GM18499 (cell line): ENCODE measurements at regions not wholly inside any gene's neighbourhood (a gene's known extent, or its start where the extent isn't known, plus 50 kb on each side); places are given as distances from the start of the nearest gene placed in this dataset.
"Not testable (repeated sequence)": the region's sequence is repeated elsewhere in the genome, so short reads cannot be mapped to it uniquely, and the experiment has no call there.

Experiments used
- ATAC-seq: cut with Tn5 transposase; IDR thresholded peaks from one replicate; pipeline ENCODE4 v1.9.1; 2021; ENCODE audit warnings: moderate number of reproducible peaks; ENCODE audit not compliant: insufficient read depth, unreplicated experiment

DNA sequence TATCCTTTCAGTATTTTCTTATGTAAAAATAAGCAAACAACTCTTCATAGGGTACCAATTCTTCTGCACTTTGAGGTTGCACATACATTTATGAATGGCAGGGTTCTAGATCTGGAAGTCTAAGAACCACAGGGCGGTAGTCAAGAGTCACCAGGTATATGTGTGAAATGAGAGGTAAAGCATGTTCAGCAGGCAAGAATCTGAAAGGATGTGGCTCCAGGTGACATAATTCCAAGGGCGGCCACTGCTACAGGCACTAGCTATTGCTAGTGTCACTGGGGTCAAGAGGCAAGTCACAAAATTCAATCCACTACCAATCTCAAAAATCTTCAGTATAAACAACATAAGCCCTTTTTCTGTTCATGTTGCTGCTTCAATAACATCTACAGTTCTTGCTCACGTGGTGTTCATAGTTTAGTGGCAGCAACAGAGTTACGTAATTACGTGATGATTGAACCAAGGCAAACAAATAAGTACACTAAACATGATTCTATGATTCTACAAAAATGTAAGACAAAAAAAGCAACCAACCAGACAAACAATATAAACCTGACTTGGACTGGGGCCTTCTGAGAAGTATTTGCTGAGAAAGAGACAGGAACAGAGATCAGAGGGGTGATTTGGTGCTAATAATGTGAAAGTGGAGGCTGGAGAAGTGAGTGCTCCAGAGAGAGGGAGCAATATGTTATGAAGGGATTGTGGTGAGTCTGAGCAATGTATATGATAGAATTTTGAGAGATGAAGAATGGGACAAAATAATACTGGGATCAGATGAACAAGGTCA, 101.7 kb downstream of the NAA11 start:
- no peak for ATAC-seq

DNA sequence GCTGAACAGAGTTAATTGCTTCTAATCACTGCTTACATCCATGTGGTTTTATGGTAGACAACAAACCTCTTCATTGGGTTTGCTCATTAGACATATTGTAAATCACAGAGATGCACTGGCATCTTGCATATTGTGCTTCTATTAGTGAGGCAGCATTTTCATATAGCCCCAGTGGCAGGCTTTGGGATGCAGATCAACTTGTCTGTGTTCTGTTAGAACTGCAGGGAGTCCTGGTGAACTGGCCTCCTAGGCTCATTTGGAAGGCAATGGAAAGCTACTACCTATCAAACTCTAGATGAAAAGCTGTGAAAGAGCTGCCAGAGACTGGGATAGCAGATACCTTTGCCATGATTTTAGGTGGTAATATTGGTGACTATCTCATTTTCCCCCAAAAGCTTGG, 108.8 kb downstream of the NAA11 start:
- no peak for ATAC-seq

DNA sequence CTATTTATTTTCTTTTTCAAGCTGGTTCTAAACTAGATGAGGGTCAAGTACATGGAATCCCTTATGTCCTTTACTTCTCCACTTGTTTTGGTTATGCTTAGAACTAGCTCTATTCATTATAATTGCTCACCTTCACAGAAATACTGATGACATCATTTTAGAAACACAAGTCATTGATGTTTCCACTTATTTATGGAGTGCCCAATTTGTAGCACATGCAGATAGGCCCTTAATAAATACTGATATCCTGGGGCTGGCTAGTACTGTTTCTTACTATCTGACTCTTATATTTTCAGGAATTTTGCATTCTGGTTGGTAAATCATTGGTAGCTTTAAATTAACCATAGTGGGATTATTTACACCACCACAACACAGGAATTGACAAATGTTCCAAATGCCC, 112.2 kb downstream of the NAA11 start:
- no peak for ATAC-seq

DNA sequence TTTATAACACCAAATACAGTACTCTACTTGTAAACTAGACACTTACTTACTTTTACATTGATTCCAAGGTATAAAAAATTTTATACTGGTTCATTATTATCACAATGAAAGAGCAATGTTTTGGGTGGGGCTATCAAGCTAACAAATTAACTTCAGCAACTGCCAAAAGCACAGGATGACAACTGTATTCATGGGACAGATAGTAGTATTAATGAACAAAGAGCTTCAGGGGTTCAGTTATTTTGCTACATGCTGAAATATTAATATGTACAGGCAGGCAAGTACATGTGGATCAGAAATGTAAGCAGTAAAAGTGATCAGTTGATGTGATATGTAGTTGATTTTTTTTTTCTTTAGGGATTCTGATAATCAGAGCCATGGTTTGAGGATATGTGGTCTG, 112.9 kb downstream of the NAA11 start:
- no peak for ATAC-seq

DNA sequence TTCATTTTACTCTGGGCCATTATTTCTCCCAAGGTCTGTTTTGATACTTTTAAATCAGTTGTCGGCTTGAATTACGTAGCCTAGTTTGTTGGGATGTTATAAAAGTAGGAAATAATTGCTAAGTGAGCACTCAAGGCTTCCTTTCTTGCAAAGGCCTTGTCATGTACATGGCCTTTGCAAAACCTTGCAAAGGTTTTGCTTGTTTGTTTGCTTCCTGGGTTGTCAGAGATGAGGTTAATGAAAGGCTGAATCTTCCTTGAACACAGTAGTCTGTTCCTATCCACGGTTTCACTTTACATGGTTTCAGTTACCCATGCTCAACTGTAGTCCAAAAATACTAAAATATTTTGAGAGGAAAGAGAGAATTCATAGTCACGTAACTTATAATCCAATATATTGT, 113.5 kb downstream of the NAA11 start:
- no peak for ATAC-seq

DNA sequence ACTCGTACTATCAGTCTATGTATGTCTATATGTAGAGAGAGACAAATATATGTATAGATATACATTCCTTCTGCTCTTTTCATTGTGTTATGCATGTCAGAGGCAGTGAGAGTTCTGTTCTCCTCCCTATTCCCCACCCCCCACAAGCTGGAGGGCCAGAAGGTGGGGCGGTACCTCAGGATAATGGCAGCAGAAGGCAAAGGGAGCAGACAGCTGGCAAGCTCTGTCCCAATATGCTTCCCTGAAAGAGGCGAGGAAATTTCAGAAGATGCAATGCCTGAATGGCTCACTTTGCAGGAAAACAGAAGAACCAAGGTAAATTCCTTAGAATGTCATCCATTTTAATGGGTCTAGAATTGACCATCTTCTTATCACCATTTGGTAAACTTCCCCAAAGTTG, 114.4 kb downstream of the NAA11 start:
- no peak for ATAC-seq

DNA sequence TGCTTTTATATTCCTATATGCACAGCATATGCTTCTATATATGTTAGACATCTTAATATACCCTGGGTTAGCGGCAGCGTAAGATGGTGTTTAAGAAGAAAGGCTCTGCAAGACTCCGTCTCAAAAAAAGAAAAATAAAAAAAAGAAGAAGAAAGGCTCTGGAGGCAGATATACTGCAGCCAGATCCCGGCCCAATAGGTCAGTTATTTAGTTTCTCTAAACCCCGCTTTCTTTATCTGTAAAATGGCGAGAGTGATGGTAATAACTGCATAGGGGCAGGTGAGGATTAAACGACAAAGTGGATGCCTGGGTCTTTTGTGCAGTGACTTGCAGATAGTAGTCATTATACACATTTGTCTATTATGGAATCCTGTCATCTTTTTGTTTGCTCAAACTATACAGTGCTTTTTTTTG, 115.2 kb downstream of the NAA11 start:
- ATAC-seq: no peak

DNA sequence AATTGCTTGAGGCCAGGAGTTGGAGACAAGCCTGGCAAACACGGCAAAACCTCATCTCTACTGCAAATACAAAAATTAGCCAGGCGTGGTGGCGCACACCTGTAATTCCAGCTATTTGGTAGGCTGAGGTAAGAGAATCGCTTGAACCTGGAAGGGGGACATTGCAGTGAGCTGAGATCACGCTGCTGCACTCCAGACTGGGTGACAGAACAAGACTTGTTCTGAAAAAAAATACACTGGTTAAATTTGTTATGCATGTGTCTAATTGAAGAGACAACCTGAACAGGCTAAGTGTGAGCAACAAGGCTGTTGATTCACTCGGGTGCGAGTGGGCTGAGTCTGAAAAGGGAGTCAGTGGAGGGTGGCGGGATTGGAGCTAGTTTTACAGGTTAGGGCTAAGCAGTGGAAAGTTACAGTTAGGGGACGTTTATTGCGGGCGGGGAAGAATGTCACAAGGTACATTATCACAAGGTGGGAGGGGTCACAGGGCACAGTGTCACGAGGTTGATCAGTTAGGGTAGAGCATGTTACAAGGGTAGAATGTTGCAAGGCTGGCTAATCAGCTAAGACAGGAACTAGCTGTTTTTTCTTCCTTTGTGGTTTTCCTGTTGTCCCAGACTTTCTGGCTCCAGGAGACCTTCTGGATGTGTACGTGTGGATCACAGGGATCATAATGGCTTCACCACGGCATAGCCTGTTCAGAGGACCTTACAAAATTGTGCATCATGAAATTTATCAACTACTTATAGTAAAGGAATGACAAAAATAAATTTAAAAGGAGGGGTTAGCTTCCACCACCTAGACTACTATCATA, 115.8 kb downstream of the NAA11 start:
- ATAC-seq: no peak

DNA sequence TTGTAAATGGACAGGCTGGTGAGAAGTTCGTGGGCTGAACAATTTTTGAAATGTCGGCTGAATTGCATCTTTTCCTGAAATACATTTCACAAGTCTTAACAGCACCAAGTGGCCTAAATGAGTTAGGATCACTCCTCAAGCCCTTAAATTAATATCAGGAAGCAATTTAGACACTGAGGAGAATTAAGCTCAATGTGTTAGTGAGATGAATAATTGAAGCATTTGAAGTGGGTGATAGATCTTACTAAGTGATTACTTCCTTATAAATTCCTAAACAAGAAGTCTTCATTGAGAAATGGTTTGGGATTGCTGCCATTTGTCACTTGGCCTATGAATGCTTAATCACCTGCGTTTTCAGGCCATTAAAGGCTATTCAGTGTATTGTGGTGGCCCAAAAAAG, 116.8 kb downstream of the NAA11 start:
- no peak for ATAC-seq

DNA sequence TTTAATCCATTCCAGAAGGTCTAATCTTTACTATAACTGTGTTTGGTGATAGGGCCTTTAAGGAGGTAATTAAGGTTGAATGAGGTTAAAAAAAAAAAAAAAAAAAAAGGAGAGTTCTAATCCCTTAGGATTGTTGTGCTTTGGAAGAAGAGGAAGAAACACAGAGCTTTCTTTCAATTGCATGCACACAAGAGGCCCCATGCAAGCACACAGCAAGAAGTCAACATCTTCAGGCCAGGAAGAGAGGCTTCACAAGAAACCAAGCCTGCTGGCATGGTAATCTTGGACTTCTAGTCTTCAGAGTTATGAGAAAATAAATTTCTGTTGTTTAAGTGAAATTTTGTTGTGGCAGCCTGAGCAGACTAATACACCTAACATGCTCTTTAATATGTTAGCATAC, 118.6 kb downstream of the NAA11 start:
- ATAC-seq: no peak

DNA sequence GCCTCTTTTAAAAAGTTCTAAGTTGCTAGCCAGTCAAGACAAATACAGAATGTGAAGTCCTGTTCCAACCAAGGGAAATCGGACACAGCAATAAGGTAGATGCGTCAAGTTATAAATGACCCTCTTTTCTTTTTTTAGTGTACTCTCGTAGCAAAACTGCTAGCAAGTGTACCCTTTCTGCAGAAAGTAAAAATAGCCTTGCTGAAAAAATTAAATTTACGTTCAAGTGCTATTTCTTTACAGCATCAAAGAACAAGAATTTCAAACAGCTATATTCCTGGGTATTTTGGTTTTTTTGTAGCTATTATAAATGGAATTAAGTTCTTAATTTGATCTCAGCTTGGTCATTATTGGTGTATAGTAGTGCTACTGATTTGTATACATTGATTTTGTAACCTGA, 119.2 kb downstream of the NAA11 start:
- ATAC-seq: no peak

DNA sequence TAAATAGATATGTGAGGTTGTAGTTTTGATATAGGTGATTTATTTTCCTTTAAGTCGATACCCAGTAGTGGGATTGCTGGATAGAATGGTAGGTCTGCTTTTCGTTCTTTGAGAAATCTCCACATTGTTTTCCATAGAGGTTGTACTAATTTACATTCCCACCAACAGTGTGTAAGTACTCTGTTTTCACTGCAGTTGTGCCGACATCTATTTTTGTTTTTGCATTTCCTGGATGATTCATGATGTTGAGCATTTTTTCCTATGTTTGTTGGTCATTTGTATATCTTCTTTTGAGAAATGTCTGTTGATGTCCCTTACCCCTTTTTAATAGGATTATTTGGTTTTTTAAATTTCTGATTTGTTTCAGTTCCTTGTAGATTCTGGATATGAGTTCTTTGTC, 120.7 kb downstream of the NAA11 start:
- no peak for ATAC-seq

DNA sequence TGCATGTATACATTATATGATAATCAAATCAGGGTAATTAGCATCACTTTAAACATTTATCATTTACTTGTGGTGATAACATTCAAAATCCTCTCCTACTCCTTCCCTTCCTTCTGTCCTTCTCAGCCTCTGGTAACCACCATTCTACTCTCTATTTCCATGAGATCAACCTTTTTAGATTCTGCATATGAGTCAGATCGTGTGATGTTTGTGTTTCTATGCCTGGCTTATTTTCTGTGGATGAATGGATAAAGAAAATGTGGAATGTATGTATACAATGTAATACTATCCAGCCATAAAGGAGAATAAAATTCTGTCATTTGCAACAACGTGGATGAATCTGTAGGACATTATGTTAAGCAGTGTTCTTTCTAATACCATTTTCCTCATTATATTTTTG, 123.9 kb downstream of the NAA11 start:
- no peak for ATAC-seq

DNA sequence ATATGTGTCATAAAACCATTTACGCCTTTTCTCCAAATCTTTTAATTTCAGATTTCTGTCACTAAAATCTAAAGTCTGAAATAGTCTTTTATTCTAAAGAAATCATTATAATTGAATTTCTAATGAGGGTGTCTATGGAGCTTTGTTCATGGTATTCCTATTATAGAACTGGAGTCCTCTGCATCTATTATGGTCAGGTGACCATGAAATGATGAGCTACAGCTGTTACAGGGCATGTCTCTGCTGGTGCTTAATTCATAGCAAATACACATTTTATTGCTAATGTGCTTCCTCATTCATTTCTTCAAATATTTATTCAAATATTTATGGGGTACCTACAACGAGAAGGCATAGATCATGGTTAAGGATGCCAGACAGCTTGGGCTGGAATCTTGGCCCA, 126.1 kb downstream of the NAA11 start:
- ATAC-seq: no peak

DNA sequence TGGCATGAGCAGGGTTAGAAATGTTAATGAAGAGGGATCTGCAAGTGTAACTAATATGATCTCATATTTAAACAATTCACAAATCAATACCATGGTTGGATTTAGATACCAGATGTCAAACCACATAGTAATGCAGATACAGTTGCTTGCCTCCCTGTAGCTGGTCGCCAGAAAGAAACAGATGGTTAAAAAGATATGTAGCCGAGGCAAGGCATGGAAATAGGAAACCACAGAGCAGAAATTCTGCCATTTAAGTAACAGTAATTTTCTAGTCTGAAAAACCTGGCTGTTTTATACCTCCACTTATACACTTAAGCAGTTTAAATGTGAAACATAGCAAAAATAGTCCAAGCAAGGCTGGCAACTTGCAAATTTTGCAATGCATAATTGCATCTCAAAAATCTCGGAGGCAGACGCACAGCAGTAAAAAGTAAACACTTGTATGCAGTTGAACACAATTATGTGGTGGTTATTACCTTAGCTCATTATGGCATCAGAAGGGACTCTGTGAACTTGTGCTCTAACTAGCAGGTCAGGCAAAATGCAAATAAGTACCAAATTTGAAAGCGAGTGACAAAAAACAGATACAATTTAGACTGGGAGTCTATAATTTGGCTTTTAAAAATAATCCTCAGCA, 126.8 kb downstream of the NAA11 start:
- no peak for ATAC-seq

DNA sequence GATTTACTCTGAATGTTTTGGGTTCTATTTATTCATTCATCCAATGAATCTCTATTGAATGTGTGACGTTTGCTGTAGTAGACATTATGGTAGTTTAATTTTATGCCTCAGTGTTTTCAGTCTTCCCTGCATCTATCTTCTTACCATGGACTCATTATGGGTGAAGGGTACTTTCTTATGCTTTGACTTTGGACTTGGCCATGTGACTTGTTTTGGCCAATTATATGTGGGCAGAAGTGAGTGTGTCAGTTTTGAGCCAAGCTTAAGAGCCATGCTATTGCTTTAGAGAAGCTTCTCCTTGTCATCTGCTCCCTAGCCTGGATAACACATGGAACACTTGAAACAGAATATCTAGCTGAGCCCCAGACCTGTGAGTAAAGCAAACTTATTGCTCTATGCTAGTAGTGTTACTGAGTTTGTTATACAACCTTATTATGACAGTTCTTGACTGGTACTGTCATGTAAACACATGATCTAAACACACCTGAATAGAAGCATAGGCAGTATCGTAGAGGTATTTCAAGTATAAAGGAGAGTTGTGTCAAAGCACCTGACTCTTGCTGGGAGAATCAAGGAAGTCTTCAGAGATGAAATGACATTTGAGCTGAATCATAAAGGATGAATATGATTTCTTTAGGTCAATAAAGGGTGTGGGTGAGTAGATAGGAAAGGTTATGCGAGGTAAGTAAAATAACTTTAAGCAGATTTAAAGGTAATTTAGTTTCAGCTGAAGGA, 128.4 kb downstream of the NAA11 start:
- no peak for ATAC-seq

DNA sequence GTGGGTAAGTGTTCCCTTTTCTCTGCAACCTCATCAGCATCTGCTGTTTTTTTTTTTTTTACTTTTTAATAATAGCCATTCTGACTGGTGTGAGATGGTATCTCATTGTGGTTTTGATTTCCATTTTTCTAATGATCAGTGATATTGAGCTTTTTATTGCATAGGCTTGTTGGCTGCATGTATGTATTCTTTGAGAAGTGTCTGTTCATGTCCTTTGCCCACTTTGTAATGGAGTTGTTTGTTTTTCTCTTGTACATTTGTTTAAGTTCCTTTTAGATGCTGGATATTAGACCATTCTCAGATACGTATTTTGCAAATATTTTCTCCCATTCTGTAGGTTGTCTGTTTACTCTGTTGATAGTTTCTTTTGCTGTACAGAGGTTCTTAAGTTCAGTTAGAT, 134.6 kb downstream of the NAA11 start:
- ATAC-seq: not testable (repeated sequence)

DNA sequence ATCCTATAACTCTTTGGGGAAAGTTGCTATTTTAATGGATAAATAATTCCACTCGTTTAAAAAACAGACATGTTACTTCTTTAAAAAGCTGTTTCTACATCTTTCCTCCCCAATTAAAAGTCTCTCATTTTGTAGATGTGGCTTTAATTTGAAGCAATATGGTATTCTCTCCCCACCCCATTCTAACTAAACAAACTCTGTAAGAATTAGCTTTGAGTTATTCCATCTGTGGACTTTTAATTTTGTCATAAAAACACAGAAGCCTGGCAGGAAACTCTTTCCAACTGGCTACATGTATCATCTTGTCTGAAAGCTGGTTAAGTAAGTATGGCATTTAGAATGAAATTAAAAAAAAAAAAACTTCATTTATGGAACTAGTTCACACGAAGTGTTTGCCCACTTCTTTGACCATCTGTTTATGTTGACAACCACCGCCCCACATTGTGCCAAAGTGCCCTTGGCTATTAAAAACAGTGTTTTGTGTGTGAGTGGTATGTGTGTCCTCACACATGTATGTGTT, 140.3 kb downstream of the NAA11 start:
- ATAC-seq: no peak

DNA sequence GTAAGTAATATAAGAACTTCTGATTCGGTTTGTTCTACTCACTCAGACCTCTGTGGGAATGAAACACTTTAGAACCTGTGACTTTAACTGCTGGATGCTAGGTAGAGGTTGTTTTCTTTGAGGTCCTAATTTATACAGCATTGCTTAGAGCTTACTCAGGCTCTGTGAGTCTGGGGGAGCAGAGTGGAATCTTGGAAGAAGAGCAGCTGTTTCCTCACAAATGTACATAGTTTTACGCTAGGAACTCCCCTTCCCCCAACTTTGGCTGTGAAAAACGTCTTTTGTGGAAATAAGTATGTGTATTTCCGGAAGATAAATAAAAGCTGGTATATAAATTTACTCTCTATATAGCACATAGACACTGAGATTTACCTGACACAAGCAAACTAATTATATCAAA, 141.4 kb downstream of the NAA11 start:
- ATAC-seq: no peak

DNA sequence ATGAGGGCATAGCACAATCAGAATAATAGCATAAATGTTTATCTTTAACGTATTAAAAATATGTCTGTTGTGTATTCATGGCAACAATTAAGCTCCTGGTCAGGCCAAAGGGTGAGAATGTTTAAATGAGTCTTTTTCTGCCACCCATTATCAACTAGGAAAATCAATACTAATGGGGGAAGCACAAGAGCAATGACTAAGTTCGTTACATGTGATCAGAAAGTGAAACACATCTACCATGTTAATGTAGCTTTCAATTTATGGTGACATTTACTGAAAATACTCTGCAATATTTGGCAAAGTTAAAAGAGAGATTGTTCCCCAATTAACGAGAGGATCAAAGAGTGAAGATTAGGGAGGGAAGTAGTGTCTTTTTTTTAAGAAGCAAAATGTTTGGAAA, 143.7 kb downstream of the NAA11 start:
- ATAC-seq: no peak
